HG03442 (cell line): ENCODE measurements at regions not wholly inside any gene's neighbourhood (a gene's known extent, or its start where the extent isn't known, plus 50 kb on each side); places are given as distances from the start of the nearest gene placed in this dataset.

Experiments
- ATAC-seq: cut with Tn5 transposase; IDR thresholded peaks from one replicate; pipeline ENCODE4 v1.9.1; 2021; ENCODE audit warnings: mild to moderate bottlenecking, moderate library complexity; ENCODE audit not compliant: unreplicated experiment

DNA sequence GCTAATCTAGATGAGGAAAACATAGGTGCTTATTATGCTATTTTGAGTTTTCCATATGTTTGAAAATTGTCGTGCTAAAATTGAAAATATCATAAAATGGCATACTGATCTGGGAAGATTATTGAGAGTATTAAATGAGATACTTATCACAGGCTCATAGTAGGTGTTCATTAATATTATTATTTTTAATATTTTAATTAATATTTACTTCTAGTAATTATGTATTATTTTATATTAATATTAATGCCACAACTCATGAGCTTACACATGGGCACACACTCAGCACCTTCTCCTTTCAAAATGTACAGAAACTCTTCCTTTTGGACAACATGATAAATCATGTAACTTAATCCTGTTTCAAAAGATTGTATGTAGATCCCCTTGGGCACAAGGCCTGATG lies 223.6 kb downstream of the RAB28 start:
- no peak for ATAC-seq

DNA sequence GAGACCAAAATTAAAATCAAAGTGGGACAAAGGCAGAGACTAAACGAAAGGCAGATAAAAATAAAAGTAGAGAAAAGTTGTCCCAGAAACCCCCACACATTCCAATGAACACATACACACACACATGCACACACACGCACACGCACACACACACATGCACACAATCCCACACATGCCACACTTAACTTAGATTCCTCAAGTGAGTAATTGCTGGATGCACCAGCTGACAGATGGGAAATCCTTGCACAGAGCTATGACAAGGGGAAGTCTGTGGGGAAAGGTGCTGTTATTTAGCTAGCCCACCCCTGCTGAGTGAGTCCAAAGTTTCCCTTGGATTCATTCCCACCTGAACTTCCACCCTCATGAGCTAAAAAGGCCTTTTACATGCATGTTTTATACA lies 233.9 kb downstream of the RAB28 start:
- no peak for ATAC-seq

DNA sequence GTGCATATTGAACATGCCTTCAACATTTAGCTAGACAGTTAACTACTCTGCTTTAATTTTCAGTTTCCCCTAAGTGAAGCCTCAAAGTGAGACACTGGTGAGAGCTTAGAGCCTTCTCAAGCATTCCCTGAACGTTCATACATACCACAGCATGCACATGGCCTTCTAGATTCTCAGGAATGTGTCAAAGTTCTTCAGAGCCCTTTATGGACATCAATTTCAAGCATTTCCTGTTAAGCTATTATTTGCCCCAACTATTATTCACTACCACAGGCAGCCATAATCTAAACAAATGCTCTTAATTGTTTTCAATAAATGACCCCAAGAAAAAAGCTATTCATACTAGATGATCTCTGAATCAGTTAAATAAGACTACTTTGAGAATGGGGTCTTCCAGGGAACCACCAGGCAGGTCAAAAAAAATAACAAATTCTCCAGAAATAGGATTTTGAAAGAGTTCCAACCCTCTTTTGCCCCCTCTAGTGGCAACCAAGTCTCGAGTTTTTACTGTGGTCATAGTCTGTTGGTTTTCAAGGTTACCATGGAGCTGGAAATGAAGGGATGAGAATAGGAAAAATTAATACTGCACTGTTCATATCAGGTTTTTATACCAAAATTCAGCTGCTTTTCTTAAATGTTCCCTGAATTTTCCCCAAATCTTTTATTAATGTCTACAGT lies 235.4 kb downstream of the RAB28 start:
- ATAC-seq = no peak

DNA sequence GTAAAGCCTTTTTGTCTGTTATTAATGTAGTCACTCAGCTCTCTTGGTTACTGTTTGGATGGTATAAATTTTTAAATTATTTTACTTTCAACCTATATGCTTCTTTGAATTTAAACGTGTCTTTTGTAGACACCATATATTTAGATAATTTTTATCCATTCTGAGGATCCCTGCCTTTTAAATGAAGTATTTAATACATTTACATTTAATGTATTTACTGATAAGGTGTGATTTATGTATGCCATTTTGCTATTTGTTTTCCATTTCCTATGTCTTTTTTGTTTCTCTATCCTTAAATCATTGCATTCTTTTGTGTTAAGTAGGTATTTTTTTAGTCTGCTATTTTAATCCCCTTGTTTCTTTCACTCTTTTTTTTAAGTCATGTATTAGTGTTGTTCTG lies 238.0 kb downstream of the RAB28 start:
- ATAC-seq = no peak

DNA sequence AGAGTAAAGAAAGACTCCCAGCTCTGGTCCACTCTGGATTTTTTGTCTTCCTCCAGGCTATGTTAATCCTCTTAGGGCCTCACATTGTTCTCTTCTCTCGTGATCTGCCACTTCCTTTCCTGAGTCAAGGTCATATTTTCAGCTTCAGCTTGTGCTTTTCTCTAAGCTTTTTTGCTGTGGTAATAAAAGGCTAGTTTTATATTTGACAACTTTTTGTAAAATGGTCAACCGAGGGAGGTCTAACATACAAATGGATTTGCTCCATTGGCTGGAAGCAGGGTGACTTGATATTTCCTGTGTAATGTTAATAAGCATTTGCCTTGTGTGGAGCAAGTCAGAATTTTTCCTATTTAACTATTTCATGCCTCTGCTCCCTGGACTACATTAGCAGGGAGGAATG lies 239.7 kb downstream of the RAB28 start:
- no peak for ATAC-seq

DNA sequence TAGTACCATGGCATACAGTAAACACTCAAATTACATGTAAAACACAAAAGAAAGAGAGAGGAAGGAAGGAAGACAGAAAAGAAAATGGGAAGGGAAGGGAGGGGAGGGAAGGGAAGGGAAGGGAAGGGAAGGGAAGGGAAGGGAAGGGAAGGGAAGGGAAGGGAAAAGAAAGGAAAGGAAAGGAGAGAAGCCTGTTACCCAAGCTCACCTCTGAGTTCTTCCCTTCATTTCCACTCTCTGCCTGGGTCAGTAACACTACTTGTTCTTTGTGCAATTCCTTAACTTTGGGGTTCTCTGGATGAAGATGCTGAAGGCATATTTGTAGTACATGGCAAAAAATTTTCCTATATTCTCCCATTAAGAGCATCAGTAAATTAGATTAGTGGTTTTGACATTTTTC lies 241.0 kb downstream of the RAB28 start:
- no peak for ATAC-seq

DNA sequence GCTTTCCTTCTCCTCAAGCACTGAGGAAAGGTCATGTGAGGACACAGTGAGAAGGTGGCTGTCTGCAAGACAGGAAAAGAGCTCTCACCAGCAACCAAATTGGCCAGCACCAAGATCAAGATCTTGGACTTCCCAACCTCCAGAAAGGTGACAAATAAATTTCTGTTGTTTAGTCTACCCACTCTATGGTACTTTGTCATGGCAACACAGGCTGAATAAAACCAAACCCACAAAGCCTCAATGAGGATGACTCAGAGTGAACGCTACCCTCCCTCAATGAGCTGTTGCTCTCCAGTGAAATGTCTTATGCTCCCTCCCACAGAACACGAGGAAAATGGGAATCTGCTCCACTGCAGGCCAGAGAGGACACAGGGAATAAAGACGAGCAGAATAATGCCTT lies 244.1 kb downstream of the RAB28 start:
- no peak for ATAC-seq

DNA sequence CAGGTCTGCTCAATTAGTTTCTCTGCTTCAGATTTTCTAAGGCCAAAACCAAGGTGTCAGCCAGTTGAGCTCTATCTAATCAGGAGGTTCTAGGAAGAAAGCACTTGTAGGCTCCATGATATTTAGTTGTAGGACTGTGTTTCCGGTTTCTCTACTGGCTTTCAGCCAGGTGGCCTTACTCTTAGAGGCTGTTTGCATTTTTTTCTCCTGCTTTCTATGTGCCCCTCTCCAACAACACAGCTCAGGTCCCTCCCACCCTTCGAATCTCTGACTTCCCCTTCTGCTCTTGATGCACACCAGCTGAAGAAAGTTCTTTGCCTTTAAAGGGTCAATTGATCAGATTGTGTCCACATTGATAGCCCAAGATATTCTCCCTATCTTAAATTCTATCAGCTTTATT lies 245.2 kb downstream of the RAB28 start:
- ATAC-seq = no peak

DNA sequence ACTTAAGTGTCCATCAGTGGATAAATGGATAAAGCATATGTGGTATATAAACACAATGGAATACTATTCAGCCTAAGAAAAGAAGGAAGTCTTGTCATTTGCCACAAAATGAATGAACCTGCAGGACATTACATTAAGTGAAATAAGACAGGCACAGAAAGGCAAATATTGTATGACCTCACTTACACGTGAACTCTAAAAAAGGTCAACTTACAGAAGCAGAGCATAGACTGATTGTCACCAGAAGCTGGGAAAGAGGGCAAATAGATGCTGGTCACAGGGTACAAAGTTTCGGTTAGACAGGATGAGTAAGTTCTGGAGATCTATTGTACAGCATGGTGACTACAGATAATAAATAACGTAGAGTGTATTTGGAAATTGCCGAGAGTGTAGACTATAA lies 247.7 kb downstream of the RAB28 start:
- ATAC-seq = no peak

DNA sequence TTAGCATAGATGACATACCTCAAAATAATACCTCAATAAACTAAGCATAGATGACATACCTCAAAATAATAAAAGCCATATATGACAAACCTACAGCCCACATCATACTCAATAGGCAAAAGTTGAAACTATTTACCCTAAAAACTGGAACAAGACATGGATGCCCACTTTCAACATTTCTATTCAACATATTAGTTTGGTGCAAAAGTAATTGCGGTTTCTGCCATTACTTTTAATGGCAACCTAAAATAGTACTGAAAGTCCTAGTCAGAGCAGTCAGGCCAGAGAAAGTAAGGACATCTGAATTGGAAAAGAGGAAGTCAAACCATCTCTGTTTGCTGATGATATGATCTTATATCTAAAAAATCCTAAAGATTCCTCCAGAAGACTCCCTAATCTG lies 250.4 kb downstream of the RAB28 start:
- ATAC-seq = no peak

DNA sequence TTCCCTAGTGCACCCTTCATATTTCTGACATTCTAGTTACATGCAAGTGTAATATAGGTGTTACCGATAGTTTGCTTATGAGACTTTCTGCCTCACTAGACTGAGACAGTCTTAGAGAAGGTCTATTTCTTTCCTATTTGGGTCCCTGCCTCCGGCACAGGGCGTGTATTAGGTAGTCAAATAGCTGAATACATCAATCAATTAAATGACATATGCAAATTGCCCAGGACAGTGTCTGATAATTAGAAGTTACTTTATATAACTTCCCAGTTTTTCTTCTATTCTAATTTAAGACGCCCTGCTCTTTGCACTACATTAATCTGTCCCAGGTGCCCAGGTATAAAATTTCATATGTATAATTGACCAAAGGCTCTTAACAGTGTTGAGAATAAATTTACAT lies 264.2 kb downstream of the RAB28 start:
- ATAC-seq = no peak

DNA sequence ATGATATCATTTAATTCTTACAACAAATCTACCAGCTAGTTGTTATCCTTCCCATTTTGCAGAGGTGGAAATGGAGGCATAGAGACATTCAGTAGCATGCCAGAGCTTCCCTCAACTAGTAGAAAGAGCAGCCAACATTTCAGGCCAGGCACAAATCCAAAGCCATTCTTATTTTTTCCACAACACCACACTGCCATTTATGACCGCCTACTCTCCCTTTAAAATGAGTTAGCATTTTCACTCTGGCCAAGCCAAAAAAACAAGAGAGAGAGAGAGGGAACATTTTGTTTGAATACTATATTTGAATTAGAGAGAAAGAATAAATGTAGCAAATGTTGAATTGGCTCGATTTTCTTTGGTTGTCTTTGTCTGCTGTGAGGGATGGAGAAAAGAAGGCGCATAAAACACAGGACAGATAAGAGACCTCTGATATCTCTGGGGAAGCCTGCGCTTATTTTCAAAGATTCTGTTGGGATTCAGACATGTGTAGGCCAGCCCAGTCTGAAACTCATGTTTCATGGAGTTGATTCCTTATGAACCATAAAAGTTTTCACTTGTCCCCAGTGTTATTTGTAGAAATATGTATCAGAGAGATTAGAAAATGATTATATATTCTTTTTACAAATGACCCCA lies 265.7 kb downstream of the RAB28 start:
- no peak for ATAC-seq

DNA sequence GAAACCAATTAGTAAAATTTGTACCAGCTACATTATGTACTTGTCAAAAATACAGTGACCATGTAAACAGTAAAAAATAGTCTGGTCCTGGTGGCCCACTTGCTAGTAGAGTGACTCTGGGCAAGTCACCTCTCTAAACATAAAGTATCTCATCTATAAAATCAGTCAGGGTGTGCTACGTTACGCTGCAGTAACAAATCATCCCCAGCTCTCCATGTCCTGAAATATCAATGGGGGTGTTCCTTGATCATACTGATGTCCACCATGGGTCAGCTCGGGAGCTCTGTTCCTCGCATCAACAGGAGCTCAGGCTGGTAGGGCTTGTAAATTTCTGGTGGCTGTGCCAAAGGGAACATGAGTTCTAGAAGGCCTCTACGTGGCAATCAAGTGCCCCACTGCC lies 268.6 kb downstream of the RAB28 start:
- no peak for ATAC-seq

DNA sequence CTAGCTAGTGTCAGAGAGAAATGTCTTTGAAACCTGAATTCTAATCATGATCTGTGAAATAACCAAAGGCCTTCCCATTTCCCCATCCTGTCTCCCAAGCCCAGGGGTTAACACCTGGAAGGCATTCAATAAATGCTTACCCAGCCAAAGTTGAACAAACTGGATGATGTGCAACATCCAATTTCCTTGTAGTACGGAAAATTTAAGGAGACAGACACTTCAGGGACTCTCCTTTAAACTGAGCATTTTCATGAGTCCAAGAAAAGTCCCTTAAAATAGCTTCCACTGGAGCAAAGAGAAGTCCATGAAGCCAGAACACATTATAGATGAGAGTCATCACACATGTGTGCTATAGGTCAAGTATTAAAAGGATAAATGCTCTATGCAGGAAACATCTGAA lies 271.2 kb downstream of the RAB28 start:
- no peak for ATAC-seq

DNA sequence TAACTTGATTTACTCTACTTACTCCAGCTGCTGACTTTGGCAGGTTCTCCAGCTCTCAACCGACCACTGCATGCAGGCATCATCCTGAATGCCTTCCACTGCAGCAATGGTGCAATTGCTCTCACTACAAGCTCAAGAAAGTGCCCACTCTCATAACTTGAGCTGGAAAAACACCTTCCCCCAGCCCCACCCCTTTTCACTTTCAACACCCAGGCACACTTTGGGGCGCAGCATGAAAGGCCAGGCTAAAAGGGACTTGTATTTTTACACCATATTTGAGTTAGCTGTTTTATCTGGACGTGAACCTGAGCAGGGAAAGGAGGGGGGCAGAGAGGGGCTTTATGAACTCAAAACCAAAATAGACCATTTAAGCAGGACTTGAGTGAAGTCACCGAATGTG lies 274.5 kb downstream of the RAB28 start:
- no peak for ATAC-seq

DNA sequence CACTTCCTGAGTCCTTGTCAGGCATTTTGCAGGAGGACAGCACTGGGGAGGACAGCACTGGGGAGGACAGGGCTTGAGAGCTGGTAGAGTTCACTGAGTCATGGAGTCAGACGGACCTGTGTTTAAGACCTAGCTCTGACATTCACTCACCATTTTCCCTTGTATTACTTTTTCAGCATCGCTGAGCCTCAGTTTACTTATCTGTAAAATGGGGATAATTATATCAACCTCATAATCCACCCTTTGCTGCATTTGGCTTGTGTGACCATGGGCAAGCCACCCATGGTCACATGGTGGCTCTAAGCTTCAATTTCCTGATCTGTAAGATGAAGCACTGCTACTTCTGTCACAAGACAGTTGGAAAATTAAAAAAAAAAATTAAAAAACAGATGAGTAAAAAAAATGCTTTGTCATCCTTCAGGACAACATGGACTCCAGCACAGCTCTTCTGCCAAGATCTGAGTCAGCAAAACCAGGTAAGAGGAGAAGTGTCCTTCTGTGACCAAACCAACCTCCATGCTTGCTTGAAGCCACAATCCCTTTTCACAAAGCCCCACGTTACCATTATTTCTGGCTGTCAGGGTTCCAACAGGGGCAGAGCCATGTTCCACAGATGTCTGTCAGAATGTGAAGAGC lies 275.5 kb downstream of the RAB28 start:
- ATAC-seq = no peak

DNA sequence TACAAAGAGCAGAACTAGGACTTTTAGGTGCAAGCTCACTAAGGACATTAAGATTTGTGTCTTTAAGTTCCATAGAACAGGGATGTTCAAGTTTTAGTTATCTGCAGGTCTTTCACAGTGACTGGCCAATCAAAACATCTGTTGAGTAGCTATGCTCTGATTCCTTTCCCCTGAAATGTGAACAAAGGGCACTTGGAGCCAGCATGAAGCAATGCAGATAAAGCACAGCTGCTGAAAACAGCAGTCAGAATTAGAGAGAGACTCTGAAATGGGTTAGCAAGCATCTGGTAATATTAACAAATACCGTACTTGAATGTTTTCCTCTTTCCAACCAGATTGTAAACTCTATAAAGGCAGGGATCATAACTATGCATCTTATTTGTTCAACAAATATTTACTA lies 276.9 kb downstream of the RAB28 start:
- ATAC-seq = no peak

DNA sequence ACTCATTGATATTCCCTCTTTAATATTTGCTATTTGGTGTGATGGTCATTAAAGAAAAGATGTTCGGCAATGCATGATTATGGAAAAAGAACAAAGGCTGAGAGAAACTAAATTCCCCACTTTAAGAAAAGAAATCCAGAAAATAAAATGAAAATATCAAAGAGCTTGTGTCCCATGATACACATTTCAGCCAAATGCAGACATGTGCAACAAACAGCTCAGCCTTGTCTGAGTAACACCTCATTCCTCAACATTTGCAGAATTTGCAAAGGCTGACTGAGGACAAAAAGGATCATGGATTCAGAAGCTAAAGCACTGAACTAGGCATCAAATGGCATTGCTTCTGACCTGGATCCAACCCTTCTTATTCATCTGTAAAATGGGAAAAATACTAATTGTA lies 281.0 kb downstream of the RAB28 start:
- no peak for ATAC-seq

DNA sequence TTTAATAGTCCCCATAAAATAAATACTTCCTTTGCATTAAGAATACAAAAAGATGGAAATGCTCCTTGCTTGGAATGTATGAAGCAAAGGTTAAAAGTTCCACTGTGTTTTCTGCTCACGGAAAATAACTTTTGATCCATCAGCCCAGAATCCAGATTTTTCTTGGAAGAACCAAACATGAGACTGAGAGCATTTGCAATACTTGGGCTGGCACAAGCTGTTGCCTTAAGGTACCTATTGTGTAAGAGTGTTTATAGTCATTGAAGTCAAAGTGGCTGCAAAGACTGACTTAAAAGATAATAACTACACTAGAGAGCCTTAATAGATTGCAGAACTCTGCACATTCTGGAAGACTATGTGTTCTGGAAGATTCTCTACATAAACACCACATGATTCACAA lies 281.4 kb downstream of the RAB28 start:
- no peak for ATAC-seq

DNA sequence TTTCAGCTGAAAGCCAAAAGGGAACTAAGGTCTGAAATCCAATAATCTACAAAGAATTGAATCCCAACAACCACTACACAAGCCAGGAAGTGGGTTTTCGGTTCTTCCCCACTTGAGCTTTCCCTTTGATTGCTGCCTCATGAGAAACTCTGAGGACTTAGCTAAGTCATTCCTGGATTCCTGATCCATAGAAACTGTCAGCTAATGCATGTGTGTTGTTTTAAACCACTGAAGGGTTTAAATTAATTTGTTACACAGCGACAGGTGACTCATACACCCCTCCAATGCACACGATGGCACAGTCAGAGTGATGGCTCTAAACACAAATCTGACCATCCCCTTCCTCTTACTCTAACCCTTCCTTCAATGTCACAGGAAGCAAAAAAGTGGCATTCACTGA lies 282.9 kb downstream of the RAB28 start:
- no peak for ATAC-seq

DNA sequence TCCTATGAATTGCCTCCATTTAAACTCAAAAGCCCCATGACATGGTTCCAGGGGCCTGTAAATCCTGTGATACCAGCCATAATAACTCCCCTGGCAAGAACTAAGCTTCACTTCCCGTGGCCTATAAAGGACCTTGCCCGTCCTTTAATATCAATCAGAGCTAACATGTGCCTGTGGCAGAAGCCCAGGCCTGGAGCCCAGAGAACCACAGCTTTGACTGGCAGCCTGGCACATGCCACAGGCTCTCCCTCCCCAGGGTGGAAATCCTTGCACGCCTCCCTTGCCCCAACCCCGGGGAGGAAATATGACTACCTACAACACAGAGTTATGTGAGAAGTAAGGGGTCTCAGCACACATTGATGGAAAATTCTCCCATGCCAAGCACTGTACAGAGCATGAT lies 287.4 kb downstream of the RAB28 start:
- ATAC-seq = no peak

DNA sequence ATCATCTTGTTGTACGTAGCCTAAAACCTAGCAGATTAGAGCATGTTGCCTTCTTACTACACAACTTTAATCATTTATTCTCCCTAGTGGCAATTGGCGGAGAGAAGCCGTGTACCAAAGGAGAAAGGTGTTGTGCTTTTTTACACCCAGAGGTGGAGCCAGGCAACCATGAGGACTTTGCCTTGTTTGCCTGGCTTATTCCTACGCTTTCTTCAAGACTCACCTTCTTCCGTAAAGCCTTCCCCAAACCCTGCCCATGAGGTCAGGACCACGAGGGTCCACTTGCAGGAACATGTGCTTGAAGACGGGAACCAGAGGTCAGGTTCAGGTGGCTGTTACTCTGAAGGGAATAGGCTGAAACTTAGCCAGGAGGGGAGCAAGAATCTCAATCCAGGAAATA lies 290.5 kb downstream of the RAB28 start:
- ATAC-seq = no peak
